Spleen (tissue), 11 donors: ENCODE measurements at regions not wholly inside any gene's neighbourhood (a gene's known extent, or its start where the extent isn't known, plus 50 kb on each side); places are given as distances from the start of the nearest gene placed in this dataset.

Experiments
- DNase-seq: peaks from one replicate; pipeline ENCODE4 v3.0.0-alpha.2; 2020
- H3K27ac ChIP-seq, 8 donors: fragments of 200-600 bp; sonication (generic) in 7 of 8; 1 replicate in 4 of 8; 2 replicates in 4 of 8; pipeline versions ENCODE4 v1.5.0 to v1.8.0; 2016 to 2021; ENCODE audit warnings: inconsistent platforms in 4 of 8, mild to moderate bottlenecking in 4 of 8, moderate library complexity in 1 of 8
- H3K27me3 ChIP-seq, 7 donors: fragments of 200-600 bp; sonication (generic) in 6 of 7; replicated peaks in 1 of 7; 1 replicate in 4 of 7; 2 replicates in 3 of 7; pipeline versions ENCODE4 v1.5.0 to v1.8.0; 2016 to 2021; ENCODE audit warnings: inconsistent platforms in 3 of 7, mild to moderate bottlenecking in 1 of 7
- H3K36me3 ChIP-seq, 6 donors: fragments of 200-600 bp; sonication (generic) in 5 of 6; 1 replicate in 4 of 6; 2 replicates in 2 of 6; pipeline versions ENCODE4 v1.5.0 to v1.8.0; 2016 to 2021; ENCODE audit warnings: inconsistent platforms in 2 of 6
- H3K4me1 ChIP-seq, 6 donors: fragments of 200-600 bp; sonication (generic) in 5 of 6; 1 replicate in 3 of 6; 2 replicates in 3 of 6; pipeline versions ENCODE4 v1.5.0 to v1.8.0; 2016 to 2021; ENCODE audit warnings: inconsistent platforms in 3 of 6
- H3K4me3 ChIP-seq, 8 donors: fragments of 200-600 bp; sonication (generic) in 7 of 8; 1 replicate in 4 of 8; 2 replicates in 4 of 8; pipeline versions ENCODE4 v1.5.0 to v1.8.0; 2016 to 2021; ENCODE audit warnings: inconsistent platforms in 4 of 8, mild to moderate bottlenecking in 4 of 8, moderate library complexity in 2 of 8
- H3K9me3 ChIP-seq, 8 donors: fragments of 200-600 bp; sonication (generic) in 7 of 8; 1 replicate in 4 of 8; 2 replicates in 4 of 8; pipeline versions ENCODE4 v1.5.0 to v1.8.0; 2016 to 2021; ENCODE audit warnings: inconsistent platforms in 4 of 8
- CTCF ChIP-seq, 11 experiments: fragments of 200-600 bp in 7 of 11; fragments of 450-650 bp in 4 of 11; sonication (generic) in 4 of 11; IDR thresholded peaks in 8 of 11; conservative IDR thresholded peaks in 3 of 11; 1 replicate in 7 of 11; 2 replicates in 4 of 11; pipeline versions ENCODE4 v1.4.0 to v1.8.0; 2016 to 2021; ENCODE audit warnings: antibody characterized with exemption in 11 of 11, inconsistent platforms in 4 of 11, mild to moderate bottlenecking in 1 of 11
- POLR2A ChIP-seq, 3 donors: fragments of 450-650 bp; IDR thresholded peaks; one replicate each; pipeline ENCODE4 v1.5.1; 2017; ENCODE audit warnings: antibody characterized with exemption in 3 of 3, mild to moderate bottlenecking in 1 of 3
- POLR2AphosphoS5 ChIP-seq, 3 donors: sonication (generic); formaldehyde crosslinking; IDR thresholded peaks; one replicate each; pipeline ENCODE4 v1.5.1; 2017; ENCODE audit warnings: antibody characterized with exemption in 3 of 3
- WGBS, 5 donors: extraction: QIAGEN DNeasy Blood & Tissue Kit in 3 of 5; methylation state at CpG; one replicate each; pipeline versions ENCODE4 v1.1.5 to v1.1.7; 2013 to 2018; 5-methylcytosine and 5-hydroxymethylcytosine counted together
- intact Hi-C: fragments of 100-400 bp; cut with DNase I; formaldehyde crosslinking; loops from one replicate; pipeline ENCODE4 v1.15.0; 2023; ENCODE audit warnings: low total_unique reads
- donor health status: healthy with polysubstance abuse.
- donor health status: DM: no; HTN: no; CAD: no; lungs with moderate emphysema.
- donor health status: DM: no; HTN: no; CAD: no.
- donor health status: Bipolar disorder and iron deficiency.
- donor health status: healthy.
- donor health status: DM: no; HTN: no; CAD: no.
- donor health status: DM: yes; HTN: yes; CAD: no.

GRCh38 chr6:76814496-76815458 lies 648.5 kb downstream of the HTR1B start:
- DNase-seq, result no peak
- H3K9me3 ChIP-seq, result peaks cover 0 to 21% (median 8%) of the 10 kb centered on the region in 8 donors
- no peaks in the 10 kb centered on the region for H3K36me3 ChIP-seq
- no peak overlapping the region for H3K4me3 ChIP-seq
- WGBS, 5 donors, result 53 to 68% (median 58%) methylated on average over 7 of the region's 7 CpGs
- TF ChIP-seq CTCF (IDR thresholded peaks at IDR 0.05 in 8 of 11, conservative IDR thresholded peaks at IDR 0.05 in 3 of 11) (no peak), POLR2AphosphoS5 (IDR thresholded peaks at IDR 0.05) (no peak)
- H3K27me3 ChIP-seq, result no peaks in the 10 kb centered on the region
- H3K4me1 ChIP-seq, result no peaks in the 10 kb centered on the region
- intact Hi-C loops, result no loop called here
- H3K27ac ChIP-seq, result no peak overlapping the region

GRCh38 chr6:76810286-76810685 lies 653.0 kb downstream of the HTR1B start:
- intact Hi-C loops, result no loop called here
- Histone ChIP-seq H3K9me3 (peaks cover 0 to 13% (median 7%) of the 10 kb centered on the region in 8 donors), H3K27ac (no peak overlapping the region), H3K4me3 (no peak overlapping the region), H3K36me3 (no peaks in the 10 kb centered on the region), H3K4me1 (no peaks in the 10 kb centered on the region), H3K27me3 (no peaks in the 10 kb centered on the region)
- TF ChIP-seq POLR2AphosphoS5 (IDR thresholded peaks at IDR 0.05) (no peak), CTCF (IDR thresholded peaks at IDR 0.05 in 8 of 11, conservative IDR thresholded peaks at IDR 0.05 in 3 of 11) (no peak), POLR2A (IDR thresholded peaks at IDR 0.05) (no peak)
- WGBS, 5 donors, result 81 to 95% (median 90%) methylated on average over 12 to 13 of the region's 13 CpGs
- DNase-seq, result no peak

- TF ChIP-seq CTCF (IDR thresholded peaks at IDR 0.05 in 8 of 11, conservative IDR thresholded peaks at IDR 0.05 in 3 of 11), result no peak
- no peak for TF ChIP-seq POLR2A (IDR thresholded peaks at IDR 0.05)
- intact Hi-C loops, result no loop called here
- Histone ChIP-seq H3K4me1 (no peaks in the 10 kb centered on the region), H3K4me3 (no peak overlapping the region), H3K9me3 (peaks cover 0 to 37% (median 12%) of the 10 kb centered on the region in 8 donors), H3K27me3 (no peaks in the 10 kb centered on the region), H3K36me3 (no peaks in the 10 kb centered on the region), H3K27ac (no peak overlapping the region)
- WGBS, 5 donors, result 83 to 100% (median 92%) methylated on average over 2 to 5 of the region's 5 CpGs
- DNase-seq, result no peak
These were observed 660.2 kb downstream of the HTR1B start for GRCh38 chr6:76803038-76803580.

GRCh38 chr6:76792394-76792793 lies 670.9 kb downstream of the HTR1B start:
- Histone ChIP-seq H3K27me3 (no peaks in the 10 kb centered on the region), H3K27ac (no peak overlapping the region), H3K36me3 (no peaks in the 10 kb centered on the region), H3K9me3 (peaks cover 0 to 1% (median 0%) of the 10 kb centered on the region in 8 donors), H3K4me3 (no peak overlapping the region), H3K4me1 (no peaks in the 10 kb centered on the region)
- no peak for DNase-seq
- intact Hi-C loops, result no loop called here
- TF ChIP-seq POLR2A (IDR thresholded peaks at IDR 0.05) (no peak), CTCF (IDR thresholded peaks at IDR 0.05 in 8 of 11, conservative IDR thresholded peaks at IDR 0.05 in 3 of 11) (no peak)
- WGBS, 5 donors, result 64 to 93% (median 89%) methylated on average over 1 of the region's 1 CpG
